B cell (primary cell): ENCODE measurements at regions not wholly inside any gene's neighbourhood (a gene's known extent, or its start where the extent isn't known, plus 50 kb on each side); places are given as distances from the start of the nearest gene placed in this dataset.

Source experiments
- EZH2 ChIP-seq: IDR thresholded peaks from 2 replicates; pipeline ENCODE4 v1.6.1; 2012; ENCODE audit warnings: borderline replicate concordance, low read depth, mild to moderate bottlenecking, moderate library complexity, low read length; ENCODE audit not compliant: insufficient read depth, poor library complexity, severe bottlenecking
- TF ChIP-seq, protein P1 (sequence below): fragments of 200-600 bp; IDR thresholded peaks from one replicate; pipeline ENCODE4 v1.8.0; 2022; ENCODE audit warnings: antibody characterized with exemption, mild to moderate bottlenecking

DNA sequence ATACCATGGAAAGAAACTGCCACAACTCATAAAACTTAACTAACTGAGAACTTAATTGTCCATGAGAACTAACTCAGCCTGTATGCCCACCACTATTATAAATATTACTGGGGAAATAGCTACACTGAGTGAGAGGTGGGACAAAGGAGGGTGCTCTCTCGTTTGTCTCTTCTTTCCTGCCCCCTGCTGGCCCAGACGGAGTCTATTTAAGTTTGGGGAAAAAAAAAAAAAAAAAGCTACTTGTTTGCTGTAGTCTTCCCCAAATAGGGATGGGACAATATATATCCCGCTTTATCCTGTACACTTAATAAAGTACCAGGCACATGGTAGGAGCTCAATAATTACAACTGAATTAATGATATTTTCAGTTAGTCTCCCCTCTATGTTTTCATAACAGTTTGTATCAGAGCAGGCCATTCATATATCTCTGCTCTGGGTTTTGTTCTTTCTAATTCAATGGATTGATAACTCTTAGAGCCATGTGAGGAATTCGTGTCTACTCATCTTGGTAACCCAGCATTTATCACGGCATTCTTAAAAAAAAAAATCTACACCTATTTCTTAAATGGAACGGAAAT, 647.6 kb upstream of the PKDCC start:
- TF ChIP-seq, protein P1, sequence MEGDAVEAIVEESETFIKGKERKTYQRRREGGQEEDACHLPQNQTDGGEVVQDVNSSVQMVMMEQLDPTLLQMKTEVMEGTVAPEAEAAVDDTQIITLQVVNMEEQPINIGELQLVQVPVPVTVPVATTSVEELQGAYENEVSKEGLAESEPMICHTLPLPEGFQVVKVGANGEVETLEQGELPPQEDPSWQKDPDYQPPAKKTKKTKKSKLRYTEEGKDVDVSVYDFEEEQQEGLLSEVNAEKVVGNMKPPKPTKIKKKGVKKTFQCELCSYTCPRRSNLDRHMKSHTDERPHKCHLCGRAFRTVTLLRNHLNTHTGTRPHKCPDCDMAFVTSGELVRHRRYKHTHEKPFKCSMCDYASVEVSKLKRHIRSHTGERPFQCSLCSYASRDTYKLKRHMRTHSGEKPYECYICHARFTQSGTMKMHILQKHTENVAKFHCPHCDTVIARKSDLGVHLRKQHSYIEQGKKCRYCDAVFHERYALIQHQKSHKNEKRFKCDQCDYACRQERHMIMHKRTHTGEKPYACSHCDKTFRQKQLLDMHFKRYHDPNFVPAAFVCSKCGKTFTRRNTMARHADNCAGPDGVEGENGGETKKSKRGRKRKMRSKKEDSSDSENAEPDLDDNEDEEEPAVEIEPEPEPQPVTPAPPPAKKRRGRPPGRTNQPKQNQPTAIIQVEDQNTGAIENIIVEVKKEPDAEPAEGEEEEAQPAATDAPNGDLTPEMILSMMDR: no peak
- TF ChIP-seq EZH2: no peak
